Hepatocyte (in vitro differentiated cells): ENCODE measurements at regions not wholly inside any gene's neighbourhood (a gene's known extent, or its start where the extent isn't known, plus 50 kb on each side); places are given as distances from the start of the nearest gene placed in this dataset.

Source experiments
- DNase-seq: peaks from one replicate; pipeline ENCODE4 v3.0.0-alpha.2; 2016; ENCODE audit warnings: low spot score
- H2AFZ ChIP-seq: fragments of 200-600 bp; sonication (generic); 2 replicates; pipeline ENCODE4 v1.6.0; 2016; ENCODE audit warnings: antibody characterized with exemption, mild to moderate bottlenecking
- H3K27ac ChIP-seq: fragments of 200-600 bp; sonication (generic); 2 replicates; pipeline ENCODE4 v1.5.1; 2016; ENCODE audit warnings: mild to moderate bottlenecking
- H3K27me3 ChIP-seq: fragments of 200-600 bp; sonication (generic); 2 replicates; pipeline ENCODE4 v1.6.1; 2016
- H3K36me3 ChIP-seq: fragments of 200-600 bp; sonication (generic); replicated peaks from 2 replicates; pipeline ENCODE4 v1.5.1; 2016; ENCODE audit warnings: low read depth; ENCODE audit not compliant: insufficient read depth
- H3K4me1 ChIP-seq: fragments of 200-600 bp; sonication (generic); 2 replicates; pipeline ENCODE4 v1.5.1; 2016; ENCODE audit warnings: mild to moderate bottlenecking, moderate library complexity; ENCODE audit not compliant: insufficient read depth
- H3K4me2 ChIP-seq: fragments of 200-600 bp; sonication (generic); 2 replicates; pipeline ENCODE4 v1.6.0; 2016
- H3K4me3 ChIP-seq: fragments of 200-600 bp; sonication (generic); 2 replicates; pipeline ENCODE4 v1.5.1; 2016; ENCODE audit warnings: mild to moderate bottlenecking
- H3K79me2 ChIP-seq: fragments of 200-600 bp; sonication (generic); 2 replicates; pipeline ENCODE4 v1.6.0; 2017; ENCODE audit warnings: mild to moderate bottlenecking
- H3K9me2 ChIP-seq: fragments of 200-600 bp; sonication (generic); replicated peaks from 2 replicates; pipeline ENCODE4 v1.6.0; 2017; ENCODE audit warnings: mild to moderate bottlenecking; ENCODE audit not compliant: insufficient read depth
- H3K9me3 ChIP-seq: fragments of 200-600 bp; sonication (generic); 2 replicates; pipeline ENCODE4 v1.5.1; 2016; ENCODE audit warnings: low read depth, mild to moderate bottlenecking
- H4K20me1 ChIP-seq: fragments of 200-600 bp; sonication (generic); 2 replicates; pipeline ENCODE4 v1.6.0; 2016; ENCODE audit warnings: mild to moderate bottlenecking; ENCODE audit not compliant: insufficient read depth, poor library complexity, severe bottlenecking
- CTCF ChIP-seq: fragments of 200-600 bp; sonication (generic); IDR thresholded peaks from 2 replicates; pipeline ENCODE4 v1.5.1; 2016; ENCODE audit warnings: antibody characterized with exemption, mild to moderate bottlenecking; ENCODE audit not compliant: poor library complexity
- EZH2 ChIP-seq: fragments of 200-600 bp; sonication (generic); IDR thresholded peaks from 2 replicates; pipeline ENCODE4 v1.6.1; 2016; ENCODE audit warnings: antibody characterized with exemption, mild to moderate bottlenecking, borderline replicate concordance
- EZH2phosphoT487 ChIP-seq: fragments of 200-600 bp; sonication (generic); IDR thresholded peaks from one replicate; pipeline ENCODE4 v1.6.1; 2018; ENCODE audit warnings: antibody characterized with exemption, mild to moderate bottlenecking, low read depth, moderate library complexity; ENCODE audit not compliant: unreplicated experiment, severe bottlenecking
- WGBS: methylation state at CpG from one replicate; pipeline ENCODE4 v1.1.6; 2016; ENCODE audit warnings: low lambda C conversion rate; ENCODE audit errors: missing lambda C conversion rate; 5-methylcytosine and 5-hydroxymethylcytosine counted together

GRCh38 chr2:149800624-149801542 lies 213.3 kb upstream of the MMADHC start:
- Histone ChIP-seq H3K36me3 (no peaks in the 10 kb centered on the region), H3K4me3 (no peak overlapping the region), H4K20me1 (no peaks in the 10 kb centered on the region), H3K9me2 (no peaks in the 10 kb centered on the region), H3K79me2 (no peaks in the 10 kb centered on the region), H2AFZ (peak overlapping the region; percentile 52), H3K4me2 (peak overlapping the region; percentile 22), H3K9me3 (no peaks in the 10 kb centered on the region), H3K27ac (peak overlapping the region; percentile 42), H3K4me1 (no peaks in the 10 kb centered on the region), H3K27me3 (no peaks in the 10 kb centered on the region)
- no peak for TF ChIP-seq CTCF
- TF ChIP-seq EZH2phosphoT487 = no peak
- TF ChIP-seq EZH2 = no peak
- 76% methylated on average over 7 of the region's 7 CpGs for WGBS
- no peak for DNase-seq

GRCh38 chr2:149799013-149799705 lies 211.6 kb upstream of the MMADHC start:
- H3K27me3 ChIP-seq = no peaks in the 10 kb centered on the region
- no peaks in the 10 kb centered on the region for H3K79me2 ChIP-seq
- TF ChIP-seq EZH2phosphoT487 = no peak
- peak; percentile 43 for TF ChIP-seq CTCF
- no peak overlapping the region for H3K4me2 ChIP-seq
- WGBS = 58% methylated on average over 6 of the region's 6 CpGs
- H4K20me1 ChIP-seq = no peaks in the 10 kb centered on the region
- H3K36me3 ChIP-seq = no peaks in the 10 kb centered on the region
- no peaks in the 10 kb centered on the region for H3K4me1 ChIP-seq
- H2AFZ ChIP-seq = no peak overlapping the region
- no peak overlapping the region for H3K4me3 ChIP-seq
- H3K27ac ChIP-seq = no peak overlapping the region
- no peaks in the 10 kb centered on the region for H3K9me2 ChIP-seq
- peak; percentile 11 for DNase-seq
- no peaks in the 10 kb centered on the region for H3K9me3 ChIP-seq

GRCh38 chr2:149797030-149797429 lies 209.5 kb upstream of the MMADHC start:
- Histone ChIP-seq H3K4me2 (no peak overlapping the region), H3K9me2 (no peaks in the 10 kb centered on the region), H3K79me2 (no peaks in the 10 kb centered on the region), H3K27me3 (no peaks in the 10 kb centered on the region), H3K4me1 (no peaks in the 10 kb centered on the region), H2AFZ (no peak overlapping the region), H3K27ac (no peak overlapping the region), H4K20me1 (no peaks in the 10 kb centered on the region), H3K4me3 (no peak overlapping the region), H3K36me3 (no peaks in the 10 kb centered on the region), H3K9me3 (no peaks in the 10 kb centered on the region)
- WGBS = 88% methylated on average over 1 of the region's 1 CpG
- no peak for DNase-seq
- no peak for TF ChIP-seq EZH2phosphoT487
- TF ChIP-seq EZH2 = no peak
- no peak for TF ChIP-seq CTCF
